HG02885 (cell line): ENCODE measurements at regions not wholly inside any gene's neighbourhood (a gene's known extent, or its start where the extent isn't known, plus 50 kb on each side); places are given as distances from the start of the nearest gene placed in this dataset.
A peak's percentile ranks its signal among the peaks of the same experiment; 100 is the strongest.

Experiments
- ATAC-seq: cut with Tn5 transposase; IDR thresholded peaks from one replicate; pipeline ENCODE4 v1.9.1; 2021; ENCODE audit warnings: mild to moderate bottlenecking; ENCODE audit not compliant: unreplicated experiment, poor library complexity

- no peak for ATAC-seq
These were observed 133.4 kb downstream of the ATG4C start for GRCh38 chr1:62917314-62917713.

- no peak for ATAC-seq
These were observed 133.9 kb downstream of the ATG4C start for GRCh38 chr1:62917805-62918204.

GRCh38 chr1:62918700-62919099, 134.8 kb downstream of the ATG4C start:
- no peak for ATAC-seq

- no peak for ATAC-seq
These were observed 138.1 kb downstream of the ATG4C start for GRCh38 chr1:62922006-62922405.

GRCh38 chr1:62924983-62925790, 141.3 kb downstream of the ATG4C start:
- ATAC-seq = no peak

- ATAC-seq = no peak
These were observed 142.8 kb downstream of the ATG4C start for GRCh38 chr1:62926681-62927252.

- no peak for ATAC-seq
These were observed 145.0 kb downstream of the ATG4C start for GRCh38 chr1:62928885-62929284.

- no peak for ATAC-seq
These were observed 153.8 kb downstream of the ATG4C start for GRCh38 chr1:62937634-62938296.

- no peak for ATAC-seq
These were observed 157.8 kb downstream of the ATG4C start for GRCh38 chr1:62941780-62942179.

GRCh38 chr1:62946511-62946910, 162.6 kb downstream of the ATG4C start:
- no peak for ATAC-seq

GRCh38 chr1:62951428-62951827, 167.5 kb downstream of the ATG4C start:
- ATAC-seq = no peak

- no peak for ATAC-seq
These were observed 168.7 kb downstream of the ATG4C start for GRCh38 chr1:62952596-62952995.

- no peak for ATAC-seq
These were observed 169.7 kb downstream of the ATG4C start for GRCh38 chr1:62953633-62954032.

- no peak for ATAC-seq
These were observed 170.8 kb downstream of the ATG4C start for GRCh38 chr1:62954758-62955157.

- ATAC-seq = no peak
These were observed 171.7 kb downstream of the ATG4C start for GRCh38 chr1:62955666-62956065.

- ATAC-seq = no peak
These were observed 178.3 kb downstream of the ATG4C start for GRCh38 chr1:62962014-62962812.

GRCh38 chr1:62962901-62963776, 179.2 kb downstream of the ATG4C start:
- ATAC-seq = peak; percentile 71

GRCh38 chr1:62964141-62964540, 180.2 kb downstream of the ATG4C start:
- peak; percentile 71 for ATAC-seq

- ATAC-seq = no peak
These were observed 183.1 kb downstream of the ATG4C start for GRCh38 chr1:62967031-62967430.

- no peak for ATAC-seq
These were observed 193.4 kb downstream of the ATG4C start for GRCh38 chr1:62977366-62977765.
